C1 segment of cervical spinal cord (tissue), 14 donors: ENCODE measurements at regions not wholly inside any gene's neighbourhood (a gene's known extent, or its start where the extent isn't known, plus 50 kb on each side); places are given as distances from the start of the nearest gene placed in this dataset.

ENCODE experiments used
- DNase-seq, 14 donors: peaks; one replicate each; lab custom pipeline; 2025; lab: John Stamatoyannopoulos, UW

- DNase-seq: no peak
These were observed 324.0 kb downstream of the STIM2 start for GRCh38 chr4:27184508-27185155.

GRCh38 chr4:27186710-27187109 lies 326.1 kb downstream of the STIM2 start:
- DNase-seq: no peak

GRCh38 chr4:27187786-27188185 lies 327.1 kb downstream of the STIM2 start:
- no peak for DNase-seq

GRCh38 chr4:27189683-27190082 lies 329.0 kb downstream of the STIM2 start:
- no peak for DNase-seq

GRCh38 chr4:27191592-27191991 lies 331.0 kb downstream of the STIM2 start:
- no peak for DNase-seq

- DNase-seq: no peak
These were observed 334.0 kb downstream of the STIM2 start for GRCh38 chr4:27194599-27195176.

- DNase-seq: no peak
These were observed 337.6 kb downstream of the STIM2 start for GRCh38 chr4:27198246-27198645.

GRCh38 chr4:27198971-27199370 lies 338.3 kb downstream of the STIM2 start:
- no peak for DNase-seq

- no peak for DNase-seq
These were observed 345.4 kb downstream of the STIM2 start for GRCh38 chr4:27206009-27206408.

GRCh38 chr4:27210956-27211355 lies 350.3 kb downstream of the STIM2 start:
- no peak for DNase-seq

GRCh38 chr4:27214010-27214409 lies 353.4 kb downstream of the STIM2 start:
- DNase-seq: no peak

GRCh38 chr4:27215220-27215826 lies 354.7 kb downstream of the STIM2 start:
- no peak for DNase-seq

GRCh38 chr4:27217261-27217769 lies 356.7 kb downstream of the STIM2 start:
- no peak for DNase-seq

- no peak for DNase-seq
These were observed 357.4 kb downstream of the STIM2 start for GRCh38 chr4:27218013-27218412.

GRCh38 chr4:27223326-27223725 lies 362.7 kb downstream of the STIM2 start:
- DNase-seq: no peak

- DNase-seq: no peak
These were observed 372.9 kb downstream of the STIM2 start for GRCh38 chr4:27233531-27233930.

GRCh38 chr4:27234306-27234899 lies 373.8 kb downstream of the STIM2 start:
- DNase-seq: no peak

- DNase-seq: no peak
These were observed 379.0 kb downstream of the STIM2 start for GRCh38 chr4:27239641-27240040.

GRCh38 chr4:27242217-27242616 lies 381.6 kb downstream of the STIM2 start:
- DNase-seq: no peak

- DNase-seq: no peak
These were observed 384.6 kb downstream of the STIM2 start for GRCh38 chr4:27245216-27245615.

- DNase-seq: no peak
These were observed 388.2 kb downstream of the STIM2 start for GRCh38 chr4:27248829-27249228.

GRCh38 chr4:27251771-27252170 lies 391.1 kb downstream of the STIM2 start:
- no peak for DNase-seq
